A673 (cell line): ENCODE measurements at regions not wholly inside any gene's neighbourhood (a gene's known extent, or its start where the extent isn't known, plus 50 kb on each side); places are given as distances from the start of the nearest gene placed in this dataset.

Experiments
- BruUV-seq: library from RNA; stranded (reverse); fragments of 400-500 nt; replicated peaks from 2 replicates; lab custom pipeline; 2021; lab: Mats Ljungman, UMichigan
- CTCF ChIA-PET: fragments of 300-600 bp; sonication (Branson Sonifier 250); formaldehyde crosslinking; loops from one replicate; lab custom pipeline; 2022; ENCODE audit warnings: antibody characterized with exemption; lab: Charles Lee
- POLR2A ChIA-PET: fragments of 300-600 bp; sonication (Branson Sonifier 250); formaldehyde crosslinking; loops from one replicate; lab custom pipeline; 2022; ENCODE audit warnings: antibody characterized with exemption; ENCODE audit not compliant: low non-redundant PET; lab: Charles Lee
- DNase-seq: peaks from one replicate; pipeline ENCODE4 v3.0.0-alpha.2; 2015; ENCODE audit warnings: low spot score
- H3K27ac ChIP-seq: fragments of 200-600 bp; sonication (generic); 2 replicates; pipeline ENCODE4 v1.5.1; 2016; ENCODE audit warnings: mixed run types, low read depth, mild to moderate bottlenecking, mixed read lengths, antibody characterized with exemption, low read length; ENCODE audit not compliant: poor library complexity, severe bottlenecking
- H3K27me3 ChIP-seq: fragments of 200-600 bp; sonication (generic); replicated peaks from 2 replicates; pipeline ENCODE4 v1.6.1; 2017; ENCODE audit warnings: mixed run types, low read depth, mild to moderate bottlenecking, mixed read lengths, antibody characterized with exemption, low read length; ENCODE audit not compliant: insufficient read depth, poor library complexity
- H3K36me3 ChIP-seq: fragments of 200-600 bp; sonication (generic); 2 replicates; pipeline ENCODE4 v1.6.1; 2016; ENCODE audit warnings: mixed run types, mild to moderate bottlenecking, mixed read lengths, antibody characterized with exemption, low read length; ENCODE audit not compliant: insufficient read depth, poor library complexity, severe bottlenecking
- H3K4me1 ChIP-seq: fragments of 200-600 bp; sonication (generic); 2 replicates; pipeline ENCODE4 v1.6.1; 2017; ENCODE audit warnings: mixed run types, mild to moderate bottlenecking, mixed read lengths, antibody characterized with exemption, low read length; ENCODE audit not compliant: insufficient read depth, poor library complexity, severe bottlenecking
- H3K4me3 ChIP-seq: fragments of 200-600 bp; sonication (generic); 2 replicates; pipeline ENCODE4 v1.5.1; 2016; ENCODE audit warnings: low read depth, mixed run types, mild to moderate bottlenecking, mixed read lengths, low read length; ENCODE audit not compliant: poor library complexity, severe bottlenecking
- H3K9me3 ChIP-seq: fragments of 200-600 bp; sonication (generic); 2 replicates; pipeline ENCODE4 v1.6.1; 2016; ENCODE audit warnings: mixed run types, low read depth, mild to moderate bottlenecking, mixed read lengths, antibody characterized with exemption, low read length; ENCODE audit not compliant: poor library complexity, severe bottlenecking
- CTCF ChIP-seq: fragments of 300-800, 200-600 bp; sonication (generic); conservative IDR thresholded peaks from 2 replicates; pipeline ENCODE4 v1.5.1; 2017; ENCODE audit warnings: low read depth, mild to moderate bottlenecking, antibody characterized with exemption, low read length, moderate library complexity, mixed read lengths
- EZH2 ChIP-seq: fragments of 200-600 bp; sonication (generic); IDR thresholded peaks from 2 replicates; pipeline ENCODE4 v1.6.1; 2017; ENCODE audit warnings: borderline replicate concordance, low read depth, mild to moderate bottlenecking, mixed read lengths, antibody characterized with exemption, low read length; ENCODE audit not compliant: poor library complexity, severe bottlenecking
- intact Hi-C: fragments of 100-400 bp; cut with micrococcal nuclease; formaldehyde crosslinking; loops from one replicate; pipeline ENCODE4 v1.10.0; 2022; ENCODE audit not compliant: unreplicated experiment

- Histone ChIP-seq H3K36me3 (no peaks in the 10 kb centered on the region), H3K27me3 (no peaks in the 10 kb centered on the region), H3K4me3 (no peak overlapping the region), H3K27ac (no peak overlapping the region), H3K9me3 (no peaks in the 10 kb centered on the region), H3K4me1 (no peaks in the 10 kb centered on the region)
- ChIA-PET POLR2A (no interaction called here), CTCF (no interaction called here)
- intact Hi-C loops, result no loop called here
- TF ChIP-seq CTCF (no peak), EZH2 (no peak)
- no peak for DNase-seq
- BruUV-seq, result no TSS peak
These were observed 263.5 kb upstream of the POU3F1 start for GRCh38 chr1:38310079-38310478.

- Histone ChIP-seq H3K36me3 (no peaks in the 10 kb centered on the region), H3K27ac (no peak overlapping the region), H3K9me3 (no peaks in the 10 kb centered on the region), H3K4me1 (no peaks in the 10 kb centered on the region), H3K27me3 (no peaks in the 10 kb centered on the region), H3K4me3 (no peak overlapping the region)
- ChIA-PET POLR2A (no interaction called here), CTCF (no interaction called here)
- no TSS peak for BruUV-seq
- intact Hi-C loops, result no loop called here
- TF ChIP-seq CTCF (no peak), EZH2 (no peak)
- no peak for DNase-seq
These were observed 262.2 kb upstream of the POU3F1 start for GRCh38 chr1:38308780-38309179.

DNA sequence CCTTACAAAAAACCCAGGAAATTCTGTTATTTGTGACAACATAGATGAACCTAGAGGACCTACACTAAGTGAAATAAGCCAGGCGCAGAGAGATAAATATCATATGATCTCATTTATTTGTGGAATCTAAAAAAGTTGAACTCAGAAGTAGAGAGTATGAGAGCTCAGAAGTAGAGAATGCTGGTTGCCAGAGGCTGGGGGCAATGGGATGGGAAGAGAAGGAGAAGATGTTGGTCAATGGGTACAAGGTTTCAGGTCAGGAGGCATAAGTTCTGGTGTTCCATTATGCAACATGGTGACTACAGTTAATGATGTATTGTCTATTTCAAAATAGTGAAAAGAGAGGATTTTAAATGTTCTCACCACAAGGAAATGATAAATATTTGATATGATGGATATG lies 259.1 kb upstream of the POU3F1 start:
- Histone ChIP-seq H3K36me3 (no peaks in the 10 kb centered on the region), H3K4me3 (no peak overlapping the region), H3K4me1 (no peaks in the 10 kb centered on the region), H3K27ac (no peak overlapping the region), H3K9me3 (no peaks in the 10 kb centered on the region), H3K27me3 (no peaks in the 10 kb centered on the region)
- ChIA-PET CTCF (no interaction called here), POLR2A (no interaction called here)
- TF ChIP-seq CTCF (no peak), EZH2 (no peak)
- no TSS peak for BruUV-seq
- no peak for DNase-seq
- intact Hi-C loops, result no loop called here
